SK-N-SH treated with all-trans-retinoic acid at 6 μM for 48 hours (cell line): ENCODE measurements at regions not wholly inside any gene's neighbourhood (a gene's known extent, or its start where the extent isn't known, plus 50 kb on each side); places are given as distances from the start of the nearest gene placed in this dataset.

Experiments
- ARNTL ChIP-seq: fragments of 450-650 bp; formaldehyde crosslinking; IDR thresholded peaks from 2 replicates; pipeline ENCODE4 v1.5.0; 2020; ENCODE audit warnings: low read depth, mild to moderate bottlenecking, moderate library complexity, borderline replicate concordance
- GLIS3 ChIP-seq: fragments of 250-450 bp; sonication (Bioruptor Pico); IDR thresholded peaks from 2 replicates; pipeline ENCODE4 v1.5.0; 2020; ENCODE audit warnings: mild to moderate bottlenecking, moderate library complexity
- ZNF70 ChIP-seq: fragments of 450-650 bp; formaldehyde crosslinking; IDR thresholded peaks from 2 replicates; pipeline ENCODE4 v1.5.0; 2020; ENCODE audit warnings: mild to moderate bottlenecking, moderate library complexity
- TF ChIP-seq, protein P1 (sequence below): fragments of 250-450 bp; sonication (Bioruptor Pico); IDR thresholded peaks from 2 replicates; pipeline ENCODE4 v1.8.0; 2020; ENCODE audit warnings: mild to moderate bottlenecking, moderate library complexity, borderline replicate concordance
- TF ChIP-seq, protein P2 (sequence below): fragments of 250-450 bp; sonication (Bioruptor Pico); IDR thresholded peaks from 2 replicates; pipeline ENCODE4 v1.5.1; 2020; ENCODE audit warnings: low read depth, mild to moderate bottlenecking, moderate library complexity

DNA sequence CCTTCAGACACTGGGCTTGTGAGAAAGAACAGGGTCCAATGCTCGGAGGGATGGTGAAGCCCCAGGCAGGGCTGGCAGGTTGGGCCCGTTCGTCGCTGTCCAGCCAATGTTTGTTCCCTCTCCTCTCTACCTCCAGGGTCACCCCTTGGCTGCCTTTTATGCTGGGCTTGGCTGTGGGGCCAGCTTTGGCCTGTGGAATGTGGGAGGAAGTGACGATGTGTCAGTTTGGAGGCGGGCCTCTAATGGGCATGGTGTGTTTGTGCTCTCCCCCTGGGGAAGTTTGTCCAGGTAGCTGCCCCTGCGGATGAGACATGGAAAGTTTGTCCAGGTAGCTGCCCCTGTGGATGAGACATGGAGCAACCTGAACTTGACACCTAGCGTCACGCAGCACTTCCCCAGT lies 236.7 kb downstream of the GLRX3 start:
- TF ChIP-seq ZNF70 = no peak
- TF ChIP-seq, protein P1, sequence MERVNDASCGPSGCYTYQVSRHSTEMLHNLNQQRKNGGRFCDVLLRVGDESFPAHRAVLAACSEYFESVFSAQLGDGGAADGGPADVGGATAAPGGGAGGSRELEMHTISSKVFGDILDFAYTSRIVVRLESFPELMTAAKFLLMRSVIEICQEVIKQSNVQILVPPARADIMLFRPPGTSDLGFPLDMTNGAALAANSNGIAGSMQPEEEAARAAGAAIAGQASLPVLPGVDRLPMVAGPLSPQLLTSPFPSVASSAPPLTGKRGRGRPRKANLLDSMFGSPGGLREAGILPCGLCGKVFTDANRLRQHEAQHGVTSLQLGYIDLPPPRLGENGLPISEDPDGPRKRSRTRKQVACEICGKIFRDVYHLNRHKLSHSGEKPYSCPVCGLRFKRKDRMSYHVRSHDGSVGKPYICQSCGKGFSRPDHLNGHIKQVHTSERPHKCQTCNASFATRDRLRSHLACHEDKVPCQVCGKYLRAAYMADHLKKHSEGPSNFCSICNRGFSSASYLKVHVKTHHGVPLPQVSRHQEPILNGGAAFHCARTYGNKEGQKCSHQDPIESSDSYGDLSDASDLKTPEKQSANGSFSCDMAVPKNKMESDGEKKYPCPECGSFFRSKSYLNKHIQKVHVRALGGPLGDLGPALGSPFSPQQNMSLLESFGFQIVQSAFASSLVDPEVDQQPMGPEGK (CRISPR knock-in tag) = no peak
- no peak for TF ChIP-seq ARNTL (CRISPR knock-in tag)
- TF ChIP-seq, protein P2, sequence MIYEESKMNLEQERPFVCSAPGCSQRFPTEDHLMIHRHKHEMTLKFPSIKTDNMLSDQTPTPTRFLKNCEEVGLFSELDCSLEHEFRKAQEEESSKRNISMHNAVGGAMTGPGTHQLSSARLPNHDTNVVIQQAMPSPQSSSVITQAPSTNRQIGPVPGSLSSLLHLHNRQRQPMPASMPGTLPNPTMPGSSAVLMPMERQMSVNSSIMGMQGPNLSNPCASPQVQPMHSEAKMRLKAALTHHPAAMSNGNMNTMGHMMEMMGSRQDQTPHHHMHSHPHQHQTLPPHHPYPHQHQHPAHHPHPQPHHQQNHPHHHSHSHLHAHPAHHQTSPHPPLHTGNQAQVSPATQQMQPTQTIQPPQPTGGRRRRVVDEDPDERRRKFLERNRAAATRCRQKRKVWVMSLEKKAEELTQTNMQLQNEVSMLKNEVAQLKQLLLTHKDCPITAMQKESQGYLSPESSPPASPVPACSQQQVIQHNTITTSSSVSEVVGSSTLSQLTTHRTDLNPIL (CRISPR knock-in tag) = no peak
- no peak for TF ChIP-seq GLIS3
